ENCODE measurements at regions not wholly inside any gene's neighbourhood (a gene's known extent, or its start where the extent isn't known, plus 50 kb on each side); places are given as distances from the start of the nearest gene placed in this dataset.

- in situ Hi-C loops (cut with HindIII; ENCODE audit: extremely low pct_ligation_motif_present, low pct_unique_long_range_greater_than_20kb) (no loop called here), intact Hi-C loops (cut with micrococcal nuclease; ENCODE audit: unreplicated experiment) (no loop called here)
- Histone ChIP-seq H3K4me1 (ENCODE audit: insufficient read depth, low read length) (no peaks in the 10 kb centered on the region), H2AFZ (ENCODE audit: low read length) (no peak overlapping the region), H3K36me3 (replicated peaks in 1 of 2; ENCODE audit: control insufficient read depth in 1 of 2, insufficient read depth in 2 of 2, low read length in 2 of 2) (no peaks in the 10 kb centered on the region), H3K9me3 (ENCODE audit: low read length) (no peaks in the 10 kb centered on the region), H3K4me3 (replicated peaks in 1 of 3; ENCODE audit: insufficient read depth in 1 of 3, low read depth in 2 of 3, low read length in 3 of 3) (no peak overlapping the region), H3K4me2 (ENCODE audit: low read depth, low read length) (no peak overlapping the region), H4K20me1 (ENCODE audit: insufficient read depth, low read length) (no peaks in the 10 kb centered on the region), H3K27ac (ENCODE audit: extremely low read length, insufficient read depth, low read length) (no peak overlapping the region), H3K27me3 (ENCODE audit: control insufficient read depth in 1 of 2, insufficient read depth in 2 of 2, low read length in 2 of 2) (no peaks in the 10 kb centered on the region), H3K9ac (ENCODE audit: insufficient read depth, low read depth, low read length) (no peak overlapping the region), H3K79me2 (ENCODE audit: insufficient read depth, low read length) (no peaks in the 10 kb centered on the region)
- no peak for ATAC-seq
- no peak for DNase-seq (ENCODE audit: low spot score)
- no peak for TF ChIP-seq ZNF350 (CRISPR knock-in tag; IDR thresholded peaks at IDR 0.05; ENCODE audit: borderline replicate concordance, low read depth)
- TF ChIP-seq, protein P1, sequence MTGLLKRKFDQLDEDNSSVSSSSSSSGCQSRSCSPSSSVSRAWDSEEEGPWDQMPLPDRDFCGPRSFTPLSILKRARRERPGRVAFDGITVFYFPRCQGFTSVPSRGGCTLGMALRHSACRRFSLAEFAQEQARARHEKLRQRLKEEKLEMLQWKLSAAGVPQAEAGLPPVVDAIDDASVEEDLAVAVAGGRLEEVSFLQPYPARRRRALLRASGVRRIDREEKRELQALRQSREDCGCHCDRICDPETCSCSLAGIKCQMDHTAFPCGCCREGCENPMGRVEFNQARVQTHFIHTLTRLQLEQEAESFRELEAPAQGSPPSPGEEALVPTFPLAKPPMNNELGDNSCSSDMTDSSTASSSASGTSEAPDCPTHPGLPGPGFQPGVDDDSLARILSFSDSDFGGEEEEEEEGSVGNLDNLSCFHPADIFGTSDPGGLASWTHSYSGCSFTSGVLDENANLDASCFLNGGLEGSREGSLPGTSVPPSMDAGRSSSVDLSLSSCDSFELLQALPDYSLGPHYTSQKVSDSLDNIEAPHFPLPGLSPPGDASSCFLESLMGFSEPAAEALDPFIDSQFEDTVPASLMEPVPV (CRISPR knock-in tag; IDR thresholded peaks at IDR 0.05) = no peak
- no peak for TF ChIP-seq UBTF (CRISPR knock-in tag; IDR thresholded peaks at IDR 0.05)
- no peak for TF ChIP-seq MBD4 (IDR thresholded peaks at IDR 0.05; ENCODE audit: borderline replicate concordance, low read length)
- TF ChIP-seq, protein P2, sequence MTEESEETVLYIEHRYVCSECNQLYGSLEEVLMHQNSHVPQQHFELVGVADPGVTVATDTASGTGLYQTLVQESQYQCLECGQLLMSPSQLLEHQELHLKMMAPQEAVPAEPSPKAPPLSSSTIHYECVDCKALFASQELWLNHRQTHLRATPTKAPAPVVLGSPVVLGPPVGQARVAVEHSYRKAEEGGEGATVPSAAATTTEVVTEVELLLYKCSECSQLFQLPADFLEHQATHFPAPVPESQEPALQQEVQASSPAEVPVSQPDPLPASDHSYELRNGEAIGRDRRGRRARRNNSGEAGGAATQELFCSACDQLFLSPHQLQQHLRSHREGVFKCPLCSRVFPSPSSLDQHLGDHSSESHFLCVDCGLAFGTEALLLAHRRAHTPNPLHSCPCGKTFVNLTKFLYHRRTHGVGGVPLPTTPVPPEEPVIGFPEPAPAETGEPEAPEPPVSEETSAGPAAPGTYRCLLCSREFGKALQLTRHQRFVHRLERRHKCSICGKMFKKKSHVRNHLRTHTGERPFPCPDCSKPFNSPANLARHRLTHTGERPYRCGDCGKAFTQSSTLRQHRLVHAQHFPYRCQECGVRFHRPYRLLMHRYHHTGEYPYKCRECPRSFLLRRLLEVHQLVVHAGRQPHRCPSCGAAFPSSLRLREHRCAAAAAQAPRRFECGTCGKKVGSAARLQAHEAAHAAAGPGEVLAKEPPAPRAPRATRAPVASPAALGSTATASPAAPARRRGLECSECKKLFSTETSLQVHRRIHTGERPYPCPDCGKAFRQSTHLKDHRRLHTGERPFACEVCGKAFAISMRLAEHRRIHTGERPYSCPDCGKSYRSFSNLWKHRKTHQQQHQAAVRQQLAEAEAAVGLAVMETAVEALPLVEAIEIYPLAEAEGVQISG (CRISPR knock-in tag; IDR thresholded peaks at IDR 0.05) = no peak
- TF ChIP-seq ZNF10 (CRISPR knock-in tag; IDR thresholded peaks at IDR 0.05; ENCODE audit: borderline replicate concordance, low read depth) = no peak
- TF ChIP-seq ZNF672 (CRISPR knock-in tag; IDR thresholded peaks at IDR 0.05) = no peak
- POLR2A ChIA-PET = no interaction called here
- no peak for FAIRE-seq
- 67% methylated on average over 36 of the region's 60 CpGs for WGBS (ENCODE audit: low lambda C conversion rate)
- CTCF ChIA-PET (ENCODE audit: low intra/inter-chr PET ratio, low total read pairs) = no interaction called here
- no TSS peak for BruUV-seq (replicated peaks)
These were observed 163.1 kb downstream of the KLHL28 start for GRCh38 chr14:44798386-44799242.

Data from HepG2 (cell line).